ENCODE measurements at regions not wholly inside any gene's neighbourhood (a gene's known extent, or its start where the extent isn't known, plus 50 kb on each side); places are given as distances from the start of the nearest gene placed in this dataset.

- H3K36me3 ChIP-seq (ENCODE audit: low read depth, low read length) = no peaks in the 10 kb centered on the region
- ChIA-PET CTCF (no interaction called here), POLR2A (ENCODE audit: unreplicated experiment) (no interaction called here)
- no peaks in the 10 kb centered on the region for H3K9me3 ChIP-seq (ENCODE audit: low read length)
- no peak overlapping the region for H2AFZ ChIP-seq (ENCODE audit: low read length)
- no peak overlapping the region for H3K27ac ChIP-seq (ENCODE audit: low read length)
- TF ChIP-seq EZH2 (IDR thresholded peaks at IDR 0.05; ENCODE audit: low read length, unreplicated experiment) (no peak), CTCF (conservative IDR thresholded peaks at IDR 0.05; ENCODE audit: low read depth, low read length) (no peak), EZH2phosphoT487 (IDR thresholded peaks at IDR 0.05; ENCODE audit: borderline replicate concordance, low read length) (no peak)
- no peaks in the 10 kb centered on the region for H3K27me3 ChIP-seq (ENCODE audit: low read length)
- no peak for DNase-seq
- no peak overlapping the region for H3K4me3 ChIP-seq (ENCODE audit: low read length)
- no peak overlapping the region for H3K9ac ChIP-seq (ENCODE audit: low read length)
- no peaks in the 10 kb centered on the region for H3K9me2 ChIP-seq (replicated peaks; ENCODE audit: low read length)
- intact Hi-C loops (cut with micrococcal nuclease) = no loop called here
- H3K4me1 ChIP-seq (ENCODE audit: insufficient read depth, low read length) = no peaks in the 10 kb centered on the region
- H3K4me2 ChIP-seq (ENCODE audit: low read length) = no peak overlapping the region
- H4K20me1 ChIP-seq (ENCODE audit: low read length) = no peaks in the 10 kb centered on the region
- no peaks in the 10 kb centered on the region for H3F3A ChIP-seq (ENCODE audit: low read length, unreplicated experiment)
- no TSS peak for BruUV-seq (replicated peaks)
- no peak for ATAC-seq
- no peaks in the 10 kb centered on the region for H3K79me2 ChIP-seq (ENCODE audit: low read length)
These were observed 199.7 kb upstream of the NECTIN3 start for GRCh38 chr3:110871869-110872268.

- H3K27ac ChIP-seq (ENCODE audit: low read length) = no peak overlapping the region
- ATAC-seq (no peak), DNase-seq (no peak)
- H3K4me3 ChIP-seq (ENCODE audit: low read length) = no peak overlapping the region
- H4K20me1 ChIP-seq (ENCODE audit: low read length) = no peaks in the 10 kb centered on the region
- TF ChIP-seq CTCF (conservative IDR thresholded peaks at IDR 0.05; ENCODE audit: low read depth, low read length) = no peak
- TF ChIP-seq EZH2phosphoT487 (IDR thresholded peaks at IDR 0.05; ENCODE audit: borderline replicate concordance, low read length) = no peak
- no peak for TF ChIP-seq EZH2 (IDR thresholded peaks at IDR 0.05; ENCODE audit: low read length, unreplicated experiment)
- H3K9me3 ChIP-seq (ENCODE audit: low read length) = no peaks in the 10 kb centered on the region
- H3K4me2 ChIP-seq (ENCODE audit: low read length) = no peak overlapping the region
- H3K36me3 ChIP-seq (ENCODE audit: low read depth, low read length) = no peaks in the 10 kb centered on the region
- ChIA-PET CTCF (no interaction called here), POLR2A (ENCODE audit: unreplicated experiment) (no interaction called here)
- intact Hi-C loops (cut with micrococcal nuclease) = no loop called here
- BruUV-seq (replicated peaks) = no TSS peak
- H3K27me3 ChIP-seq (ENCODE audit: low read length) = no peaks in the 10 kb centered on the region
- peaks cover 4% of the 10 kb centered on the region; the same call in 1 of the 2 replicates for H3K4me1 ChIP-seq (ENCODE audit: insufficient read depth, low read length)
- no peaks in the 10 kb centered on the region for H3K79me2 ChIP-seq (ENCODE audit: low read length)
- no peak overlapping the region for H3K9ac ChIP-seq (ENCODE audit: low read length)
- H3F3A ChIP-seq (ENCODE audit: low read length, unreplicated experiment) = no peaks in the 10 kb centered on the region
- H2AFZ ChIP-seq (ENCODE audit: low read length) = no peak overlapping the region
- H3K9me2 ChIP-seq (replicated peaks; ENCODE audit: low read length) = no peaks in the 10 kb centered on the region
These were observed 192.9 kb upstream of the NECTIN3 start for GRCh38 chr3:110878692-110879091.

- no peak overlapping the region for H3K9ac ChIP-seq (ENCODE audit: low read length)
- TF ChIP-seq EZH2 (IDR thresholded peaks at IDR 0.05; ENCODE audit: low read length, unreplicated experiment) (no peak), EZH2phosphoT487 (IDR thresholded peaks at IDR 0.05; ENCODE audit: borderline replicate concordance, low read length) (no peak), CTCF (conservative IDR thresholded peaks at IDR 0.05; ENCODE audit: low read depth, low read length) (peak; percentile 41; the same call in 1 of the 2 replicates)
- no TSS peak for BruUV-seq (replicated peaks)
- ChIA-PET POLR2A (ENCODE audit: unreplicated experiment) (no interaction called here), CTCF (no interaction called here)
- H3K27me3 ChIP-seq (ENCODE audit: low read length) = no peaks in the 10 kb centered on the region
- no peaks in the 10 kb centered on the region for H3K9me3 ChIP-seq (ENCODE audit: low read length)
- no peak overlapping the region for H2AFZ ChIP-seq (ENCODE audit: low read length)
- no peaks in the 10 kb centered on the region for H3K36me3 ChIP-seq (ENCODE audit: low read depth, low read length)
- H3K27ac ChIP-seq (ENCODE audit: low read length) = no peak overlapping the region
- H3K4me1 ChIP-seq (ENCODE audit: insufficient read depth, low read length) = peaks cover 4% of the 10 kb centered on the region; the same call in 1 of the 2 replicates
- H4K20me1 ChIP-seq (ENCODE audit: low read length) = no peaks in the 10 kb centered on the region
- peak; percentile 64 for DNase-seq
- H3K9me2 ChIP-seq (replicated peaks; ENCODE audit: low read length) = no peaks in the 10 kb centered on the region
- peak; percentile 35; the same call in 1 of the 2 replicates for ATAC-seq
- no peak overlapping the region for H3K4me2 ChIP-seq (ENCODE audit: low read length)
- H3K4me3 ChIP-seq (ENCODE audit: low read length) = no peak overlapping the region
- intact Hi-C loops (cut with micrococcal nuclease) = loop anchor here (5.0 kb wide), 1 partner anchor 191 kb away; the partner anchor contains the start of gene NECTIN3
- H3F3A ChIP-seq (ENCODE audit: low read length, unreplicated experiment) = no peaks in the 10 kb centered on the region
- no peaks in the 10 kb centered on the region for H3K79me2 ChIP-seq (ENCODE audit: low read length)
These were observed 190.5 kb upstream of the NECTIN3 start for GRCh38 chr3:110881069-110881468.

All from PC-3 (cell line).